Natural killer cell treated with Interleukin-12 subunit alpha and Interleukin-12 subunit beta and Interleukin-15 and Interleukin-18, amount 100 ng/mL, for 72 hours (primary cell): ENCODE measurements at regions not wholly inside any gene's neighbourhood (a gene's known extent, or its start where the extent isn't known, plus 50 kb on each side); places are given as distances from the start of the nearest gene placed in this dataset.

Experiments used
- ATAC-seq, 2 donors: fragments of 150-1000 bp; cut with Tn5 transposase in 1 of 2; sonication (Bioruptor Pico), chemical (Tn5 transposase) in 1 of 2; 2 replicates each; pipeline ENCODE4 v1.10.0; 2021
- DNase-seq: peaks from one replicate; pipeline ENCODE4 v3.0.0; 2022; ENCODE audit warnings: low spot score
- H3K27ac Mint-ChIP-seq, 2 donors: 1 replicate in 1 of 2; 2 replicates in 1 of 2; pipeline ENCODE4 v1.8.0; 2022; ENCODE audit warnings: mixed read lengths in 2 of 2, mild to moderate bottlenecking in 1 of 2, moderate library complexity in 1 of 2
- H3K27me3 Mint-ChIP-seq, 2 donors: 1 replicate in 1 of 2; 2 replicates in 1 of 2; pipeline ENCODE4 v1.8.0; 2022; ENCODE audit warnings: mixed read lengths in 2 of 2
- H3K36me3 Mint-ChIP-seq: one replicate; pipeline ENCODE4 v1.8.0; 2022; ENCODE audit warnings: mixed read lengths
- H3K4me1 Mint-ChIP-seq, 2 donors: 1 replicate in 1 of 2; 2 replicates in 1 of 2; pipeline ENCODE4 v1.8.0; 2022; ENCODE audit warnings: low read depth in 2 of 2, mixed read lengths in 2 of 2, mild to moderate bottlenecking in 1 of 2
- H3K4me3 Mint-ChIP-seq: one replicate; pipeline ENCODE4 v1.8.0; 2022; ENCODE audit warnings: mixed read lengths
- H3K9me3 Mint-ChIP-seq: 2 replicates; pipeline ENCODE4 v1.8.0; 2022; ENCODE audit warnings: mixed read lengths

GRCh38 chr20:10848810-10849370, 175.1 kb upstream of the JAG1 start:
- ATAC-seq: no peak
- no peak for DNase-seq
- Mint-ChIP-seq H3K4me3 (no peak overlapping the region), H3K9me3 (peaks cover 15% of the 10 kb centered on the region), H3K4me1 (no peaks in the 10 kb centered on the region), H3K27me3 (peaks cover 0 to 10% of the 10 kb centered on the region in 2 donors), H3K36me3 (no peaks in the 10 kb centered on the region), H3K27ac (no peak overlapping the region)

- Mint-ChIP-seq H3K9me3 (peaks cover 19% of the 10 kb centered on the region), H3K27ac (no peak overlapping the region), H3K27me3 (peaks cover 8 to 15% of the 10 kb centered on the region in 2 donors), H3K36me3 (no peaks in the 10 kb centered on the region), H3K4me1 (no peaks in the 10 kb centered on the region), H3K4me3 (no peak overlapping the region)
- DNase-seq (no peak), ATAC-seq (no peak)
Observed at GRCh38 chr20:10853176-10853575, 179.4 kb upstream of the JAG1 start.

GRCh38 chr20:10853731-10854130, 179.9 kb upstream of the JAG1 start:
- no peak for DNase-seq
- no peak overlapping the region for H3K27ac Mint-ChIP-seq
- H3K27me3 Mint-ChIP-seq: peaks cover 8 to 15% of the 10 kb centered on the region in 2 donors
- no peaks in the 10 kb centered on the region for H3K4me1 Mint-ChIP-seq
- no peaks in the 10 kb centered on the region for H3K36me3 Mint-ChIP-seq
- no peak for ATAC-seq
- H3K9me3 Mint-ChIP-seq: peaks cover 17% of the 10 kb centered on the region
- no peak overlapping the region for H3K4me3 Mint-ChIP-seq

- ATAC-seq (no peak), DNase-seq (no peak)
- Mint-ChIP-seq H3K27ac (no peak overlapping the region), H3K9me3 (peaks cover 21% of the 10 kb centered on the region), H3K4me3 (no peak overlapping the region), H3K4me1 (no peaks in the 10 kb centered on the region), H3K36me3 (no peaks in the 10 kb centered on the region), H3K27me3 (peaks cover 13 to 16% of the 10 kb centered on the region in 2 donors)
Observed at GRCh38 chr20:10854976-10855375, 181.2 kb upstream of the JAG1 start.

GRCh38 chr20:10855778-10856177, 182.0 kb upstream of the JAG1 start:
- Mint-ChIP-seq H3K9me3 (peaks cover 21% of the 10 kb centered on the region), H3K27me3 (peaks cover 16 to 19% of the 10 kb centered on the region in 2 donors), H3K4me3 (no peak overlapping the region), H3K4me1 (no peaks in the 10 kb centered on the region), H3K27ac (no peak overlapping the region), H3K36me3 (no peaks in the 10 kb centered on the region)
- DNase-seq (no peak), ATAC-seq (no peak)

- Mint-ChIP-seq H3K36me3 (no peaks in the 10 kb centered on the region), H3K27ac (no peak overlapping the region), H3K4me1 (no peaks in the 10 kb centered on the region), H3K4me3 (no peak overlapping the region), H3K27me3 (peaks cover 15 to 19% of the 10 kb centered on the region in 2 donors), H3K9me3 (peaks cover 17% of the 10 kb centered on the region)
- DNase-seq (no peak), ATAC-seq (no peak)
Observed at GRCh38 chr20:10856237-10857015, 182.6 kb upstream of the JAG1 start.

GRCh38 chr20:10857352-10858070, 183.7 kb upstream of the JAG1 start:
- ATAC-seq (no peak), DNase-seq (no peak)
- no peak overlapping the region for H3K27ac Mint-ChIP-seq
- H3K9me3 Mint-ChIP-seq: peaks cover 16% of the 10 kb centered on the region
- H3K4me1 Mint-ChIP-seq: no peaks in the 10 kb centered on the region
- no peak overlapping the region for H3K4me3 Mint-ChIP-seq
- peaks cover 15 to 19% of the 10 kb centered on the region in 2 donors for H3K27me3 Mint-ChIP-seq
- H3K36me3 Mint-ChIP-seq: no peaks in the 10 kb centered on the region

GRCh38 chr20:10861090-10861489, 187.3 kb upstream of the JAG1 start:
- H3K9me3 Mint-ChIP-seq: peaks cover 5% of the 10 kb centered on the region
- no peak for DNase-seq
- H3K27ac Mint-ChIP-seq: no peak overlapping the region
- ATAC-seq: no peak
- H3K4me1 Mint-ChIP-seq: no peaks in the 10 kb centered on the region
- no peaks in the 10 kb centered on the region for H3K36me3 Mint-ChIP-seq
- peaks cover 3 to 12% of the 10 kb centered on the region in 2 donors for H3K27me3 Mint-ChIP-seq
- no peak overlapping the region for H3K4me3 Mint-ChIP-seq

- no peaks in the 10 kb centered on the region for H3K4me1 Mint-ChIP-seq
- ATAC-seq (no peak), DNase-seq (no peak)
- H3K27ac Mint-ChIP-seq: no peak overlapping the region
- peaks cover 5% of the 10 kb centered on the region for H3K9me3 Mint-ChIP-seq
- peaks cover 2 to 11% of the 10 kb centered on the region in 2 donors for H3K27me3 Mint-ChIP-seq
- H3K36me3 Mint-ChIP-seq: no peaks in the 10 kb centered on the region
- no peak overlapping the region for H3K4me3 Mint-ChIP-seq
Observed at GRCh38 chr20:10861619-10862018, 187.8 kb upstream of the JAG1 start.

- H3K9me3 Mint-ChIP-seq: peaks cover 5% of the 10 kb centered on the region
- H3K36me3 Mint-ChIP-seq: no peaks in the 10 kb centered on the region
- H3K27me3 Mint-ChIP-seq: peaks cover 2 to 24% of the 10 kb centered on the region in 2 donors
- DNase-seq (no peak), ATAC-seq (no peak)
- H3K27ac Mint-ChIP-seq: no peak overlapping the region
- H3K4me1 Mint-ChIP-seq: no peaks in the 10 kb centered on the region
- H3K4me3 Mint-ChIP-seq: no peak overlapping the region
Observed at GRCh38 chr20:10863337-10864060, 189.7 kb upstream of the JAG1 start.

GRCh38 chr20:10864076-10864672, 190.4 kb upstream of the JAG1 start:
- no peak overlapping the region for H3K27ac Mint-ChIP-seq
- DNase-seq (no peak), ATAC-seq (no peak)
- H3K4me1 Mint-ChIP-seq: no peaks in the 10 kb centered on the region
- H3K9me3 Mint-ChIP-seq: peaks cover 5% of the 10 kb centered on the region
- peaks cover 2 to 24% of the 10 kb centered on the region in 2 donors for H3K27me3 Mint-ChIP-seq
- H3K4me3 Mint-ChIP-seq: no peak overlapping the region
- H3K36me3 Mint-ChIP-seq: no peaks in the 10 kb centered on the region

GRCh38 chr20:10868299-10868698, 194.5 kb upstream of the JAG1 start:
- no peaks in the 10 kb centered on the region for H3K9me3 Mint-ChIP-seq
- no peak overlapping the region for H3K27ac Mint-ChIP-seq
- no peak overlapping the region for H3K4me3 Mint-ChIP-seq
- ATAC-seq (no peak), DNase-seq (no peak)
- H3K4me1 Mint-ChIP-seq: no peaks in the 10 kb centered on the region
- peaks cover 0 to 13% of the 10 kb centered on the region in 2 donors for H3K27me3 Mint-ChIP-seq
- H3K36me3 Mint-ChIP-seq: no peaks in the 10 kb centered on the region

GRCh38 chr20:10873026-10873425, 199.2 kb upstream of the JAG1 start:
- H3K36me3 Mint-ChIP-seq: no peaks in the 10 kb centered on the region
- no peaks in the 10 kb centered on the region for H3K27me3 Mint-ChIP-seq
- no peaks in the 10 kb centered on the region for H3K4me1 Mint-ChIP-seq
- H3K27ac Mint-ChIP-seq: no peak overlapping the region
- DNase-seq (no peak), ATAC-seq (no peak)
- no peak overlapping the region for H3K4me3 Mint-ChIP-seq
- no peaks in the 10 kb centered on the region for H3K9me3 Mint-ChIP-seq
